ENCODE measurements at regions not wholly inside any gene's neighbourhood (a gene's known extent, or its start where the extent isn't known, plus 50 kb on each side); places are given as distances from the start of the nearest gene placed in this dataset.

- Mint-ChIP-seq H3K27ac (ENCODE audit: unreplicated experiment) (no peak overlapping the region), H3K9me3 (ENCODE audit: unreplicated experiment) (no peaks in the 10 kb centered on the region), H3K4me3 (ENCODE audit: unreplicated experiment) (no peak overlapping the region), H3K36me3 (ENCODE audit: low read depth, unreplicated experiment) (no peaks in the 10 kb centered on the region), H3K4me1 (ENCODE audit: low read depth, unreplicated experiment) (no peaks in the 10 kb centered on the region), H3K27me3 (ENCODE audit: low read depth, unreplicated experiment) (no peaks in the 10 kb centered on the region)
- Histone ChIP-seq H3K27me3 (ENCODE audit: insufficient read depth, low read length) (no peaks in the 10 kb centered on the region), H3K9ac (ENCODE audit: low read length) (no peak overlapping the region), H3K9me3 (ENCODE audit: insufficient read depth, low read depth, low read length) (no peaks in the 10 kb centered on the region), H2AFZ (ENCODE audit: low read depth, low read length) (no peak overlapping the region), H3K4me2 (ENCODE audit: low read length) (no peak overlapping the region), H3K4me1 (ENCODE audit: insufficient read depth, low read length) (no peaks in the 10 kb centered on the region), H3K4me3 (ENCODE audit: insufficient read depth, low read depth, low read length) (no peak overlapping the region), H4K20me1 (ENCODE audit: insufficient read depth, low read length) (no peaks in the 10 kb centered on the region), H3K79me2 (ENCODE audit: insufficient read depth, low read length) (no peaks in the 10 kb centered on the region), H3K27ac (ENCODE audit: low read depth, low read length) (no peak overlapping the region), H3K36me3 (ENCODE audit: insufficient read depth, low read length) (no peaks in the 10 kb centered on the region)
- DNase-seq (ENCODE audit: low read depth) = no peak
- FAIRE-seq = no peak
- TF ChIP-seq EZH2 (IDR thresholded peaks at IDR 0.05; ENCODE audit: insufficient read depth, low read length) (no peak), CTCF (IDR thresholded peaks at IDR 0.05; ENCODE audit: insufficient read depth, low read depth, low read length) (no peak)
Measured at GRCh38 chr3:154568064-154568463, 138.1 kb upstream of the GPR149 start.

- Histone ChIP-seq H3K4me2 (ENCODE audit: low read length) (no peak overlapping the region), H3K36me3 (ENCODE audit: insufficient read depth, low read length) (no peaks in the 10 kb centered on the region), H3K4me1 (ENCODE audit: insufficient read depth, low read length) (no peaks in the 10 kb centered on the region), H4K20me1 (ENCODE audit: insufficient read depth, low read length) (no peaks in the 10 kb centered on the region), H3K4me3 (ENCODE audit: insufficient read depth, low read depth, low read length) (no peak overlapping the region), H3K27ac (ENCODE audit: low read depth, low read length) (no peak overlapping the region), H3K9me3 (ENCODE audit: insufficient read depth, low read depth, low read length) (no peaks in the 10 kb centered on the region), H3K79me2 (ENCODE audit: insufficient read depth, low read length) (no peaks in the 10 kb centered on the region), H3K27me3 (ENCODE audit: insufficient read depth, low read length) (no peaks in the 10 kb centered on the region), H2AFZ (ENCODE audit: low read depth, low read length) (no peak overlapping the region), H3K9ac (ENCODE audit: low read length) (no peak overlapping the region)
- no peak for FAIRE-seq
- Mint-ChIP-seq H3K4me3 (ENCODE audit: unreplicated experiment) (no peak overlapping the region), H3K4me1 (ENCODE audit: low read depth, unreplicated experiment) (no peaks in the 10 kb centered on the region), H3K27me3 (ENCODE audit: low read depth, unreplicated experiment) (no peaks in the 10 kb centered on the region), H3K9me3 (ENCODE audit: unreplicated experiment) (no peaks in the 10 kb centered on the region), H3K36me3 (ENCODE audit: low read depth, unreplicated experiment) (no peaks in the 10 kb centered on the region), H3K27ac (ENCODE audit: unreplicated experiment) (no peak overlapping the region)
- TF ChIP-seq EZH2 (IDR thresholded peaks at IDR 0.05; ENCODE audit: insufficient read depth, low read length) (no peak), CTCF (IDR thresholded peaks at IDR 0.05; ENCODE audit: insufficient read depth, low read depth, low read length) (no peak)
- no peak for DNase-seq (ENCODE audit: low read depth)
Measured at GRCh38 chr3:154559623-154560022, 129.6 kb upstream of the GPR149 start.

- Histone ChIP-seq H3K27ac (ENCODE audit: low read depth, low read length) (no peak overlapping the region), H3K4me3 (ENCODE audit: insufficient read depth, low read depth, low read length) (no peak overlapping the region), H4K20me1 (ENCODE audit: insufficient read depth, low read length) (no peaks in the 10 kb centered on the region), H3K79me2 (ENCODE audit: insufficient read depth, low read length) (no peaks in the 10 kb centered on the region), H3K9ac (ENCODE audit: low read length) (no peak overlapping the region), H3K4me2 (ENCODE audit: low read length) (no peak overlapping the region), H3K9me3 (ENCODE audit: insufficient read depth, low read depth, low read length) (no peaks in the 10 kb centered on the region), H3K4me1 (ENCODE audit: insufficient read depth, low read length) (no peaks in the 10 kb centered on the region), H3K27me3 (ENCODE audit: insufficient read depth, low read length) (no peaks in the 10 kb centered on the region), H2AFZ (ENCODE audit: low read depth, low read length) (no peak overlapping the region), H3K36me3 (ENCODE audit: insufficient read depth, low read length) (no peaks in the 10 kb centered on the region)
- Mint-ChIP-seq H3K27ac (ENCODE audit: unreplicated experiment) (no peak overlapping the region), H3K36me3 (ENCODE audit: low read depth, unreplicated experiment) (no peaks in the 10 kb centered on the region), H3K9me3 (ENCODE audit: unreplicated experiment) (no peaks in the 10 kb centered on the region), H3K4me1 (ENCODE audit: low read depth, unreplicated experiment) (no peaks in the 10 kb centered on the region), H3K27me3 (ENCODE audit: low read depth, unreplicated experiment) (no peaks in the 10 kb centered on the region), H3K4me3 (ENCODE audit: unreplicated experiment) (no peak overlapping the region)
- no peak for TF ChIP-seq CTCF (IDR thresholded peaks at IDR 0.05; ENCODE audit: insufficient read depth, low read depth, low read length)
- no peak for TF ChIP-seq EZH2 (IDR thresholded peaks at IDR 0.05; ENCODE audit: insufficient read depth, low read length)
- FAIRE-seq (no peak), DNase-seq (ENCODE audit: low read depth) (no peak)
Measured at GRCh38 chr3:154552338-154552737, 122.3 kb upstream of the GPR149 start.

All from astrocyte (in vitro differentiated cells and primary cell).